Stimulated activated CD4-positive, alpha-beta T cell treated with anti-CD3 and anti-CD28 coated beads, Interleukin-1b, Interleukin-23, amount 100 ng/mL, for 48 hours (primary cell): ENCODE measurements at regions not wholly inside any gene's neighbourhood (a gene's known extent, or its start where the extent isn't known, plus 50 kb on each side); places are given as distances from the start of the nearest gene placed in this dataset.

ENCODE experiments used
- DNase-seq: peaks from one replicate; pipeline ENCODE4 v3.0.0-alpha.2; 2020

DNA sequence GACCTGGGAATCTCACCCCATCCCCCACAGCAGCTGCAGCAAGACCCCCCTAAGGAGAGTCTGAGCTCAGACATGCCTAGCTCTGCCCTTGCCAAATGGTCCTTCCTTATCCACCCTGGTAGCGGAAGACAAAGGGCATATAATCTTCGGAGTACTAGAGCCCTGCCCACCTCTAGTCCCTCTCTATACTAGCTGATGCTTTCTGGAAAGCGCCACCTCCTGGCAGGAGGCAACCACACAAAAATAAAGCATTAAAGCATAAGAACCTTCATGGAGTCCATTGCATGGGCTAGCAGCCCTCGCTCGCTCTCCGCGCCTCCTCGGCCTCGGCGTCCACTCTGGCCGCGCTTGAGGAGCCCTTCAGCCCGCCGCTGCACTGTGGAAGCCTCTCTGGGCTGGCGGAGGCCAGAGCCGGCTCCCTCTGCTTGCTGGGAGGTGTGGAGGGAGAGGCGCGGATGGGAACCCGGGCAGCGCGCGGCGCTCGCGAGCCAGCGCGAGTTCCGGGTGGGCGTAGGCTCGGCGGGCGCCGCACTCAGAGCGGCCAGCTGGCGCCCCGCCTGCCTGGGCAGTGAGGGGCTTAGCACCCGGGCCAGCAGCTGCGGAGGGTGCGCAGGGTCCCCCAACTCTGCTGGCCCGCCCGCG, 941.2 kb downstream of the SUCLG1 start:
- DNase-seq, result no peak

DNA sequence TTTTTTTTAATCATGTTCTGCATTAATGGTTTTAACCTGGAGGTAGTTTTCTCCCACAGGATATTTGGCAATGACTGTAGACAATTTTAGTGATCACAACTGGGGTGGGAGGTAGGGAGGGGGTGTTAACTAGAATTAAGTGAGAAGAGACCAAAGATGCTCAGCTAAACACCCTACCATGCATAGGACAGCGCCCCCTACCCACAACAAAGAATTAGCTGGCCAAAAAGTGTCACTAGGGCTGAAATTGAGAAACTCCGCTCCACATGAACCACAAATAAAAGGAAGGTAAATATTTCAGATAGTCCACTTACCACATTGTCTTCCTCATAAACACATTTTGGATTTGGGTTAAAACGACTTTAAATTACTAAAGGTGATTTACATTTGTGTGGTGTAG, 942.6 kb downstream of the SUCLG1 start:
- no peak for DNase-seq

GRCh38 chr2:83487451-83487850, 971.6 kb downstream of the SUCLG1 start:
- no peak for DNase-seq

DNA sequence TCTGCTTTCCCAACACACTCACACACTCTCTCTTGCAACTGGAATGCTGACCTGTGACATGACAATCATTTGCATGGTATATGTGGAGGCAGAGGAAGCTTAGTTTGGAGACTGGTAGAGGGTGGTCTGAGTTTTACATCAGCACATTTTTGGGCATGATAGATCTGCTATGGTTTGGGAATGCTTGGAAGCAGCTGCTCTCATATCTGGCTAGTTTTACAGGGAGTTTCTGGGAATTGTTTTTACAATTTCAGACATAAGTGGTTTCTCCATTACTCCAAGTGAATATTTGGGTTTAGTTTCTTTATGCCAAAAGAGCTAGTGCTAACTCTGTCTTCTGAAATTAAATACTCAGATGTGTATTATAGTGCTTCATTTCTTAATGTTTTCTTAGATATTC, 977.6 kb downstream of the SUCLG1 start:
- DNase-seq, result no peak

- DNase-seq, result no peak
Observed at GRCh38 chr2:83478037-83478436, 981.0 kb downstream of the SUCLG1 start.

- DNase-seq, result no peak
Observed at GRCh38 chr2:83475371-83475770, 983.7 kb downstream of the SUCLG1 start.

DNA sequence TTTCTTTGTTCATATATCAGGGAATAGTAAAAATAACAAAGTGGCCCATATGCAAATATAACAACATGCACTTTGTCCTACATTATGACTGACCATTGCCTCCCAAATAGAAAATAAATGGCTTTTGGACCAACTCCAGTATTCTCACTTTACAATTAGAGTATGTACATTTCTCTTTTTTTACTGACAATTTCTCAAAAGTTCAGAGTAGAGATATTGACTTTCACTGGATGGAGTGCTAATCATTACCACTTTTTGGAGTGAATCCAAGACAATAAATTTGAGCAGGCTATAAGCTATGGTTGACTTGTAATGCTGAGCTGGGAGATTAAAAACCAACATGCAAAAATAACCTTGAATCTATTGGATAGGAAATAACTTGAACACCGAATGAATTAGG, 987.4 kb downstream of the SUCLG1 start:
- DNase-seq, result no peak

GRCh38 chr2:83470928-83471327, 988.2 kb downstream of the SUCLG1 start:
- DNase-seq, result no peak

DNA sequence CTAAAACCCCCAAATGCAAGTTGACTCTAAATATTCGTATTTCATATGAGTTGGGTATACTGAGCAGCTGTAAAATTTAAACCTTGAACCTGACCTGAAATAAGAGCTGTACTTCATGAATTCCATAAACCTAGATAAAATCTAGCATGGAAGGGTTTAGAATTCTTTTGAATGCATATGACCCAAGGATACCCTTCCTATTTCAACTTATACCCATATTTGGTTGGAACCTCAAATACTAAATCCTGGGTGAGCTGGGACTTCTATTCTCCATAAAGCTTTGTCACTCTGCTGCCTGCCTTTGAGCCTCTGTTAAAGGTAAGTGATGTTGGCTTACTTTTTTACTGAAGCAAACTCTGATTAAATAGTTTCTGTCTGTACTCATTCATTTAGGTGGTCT, 994.6 kb downstream of the SUCLG1 start:
- DNase-seq, result no peak

DNA sequence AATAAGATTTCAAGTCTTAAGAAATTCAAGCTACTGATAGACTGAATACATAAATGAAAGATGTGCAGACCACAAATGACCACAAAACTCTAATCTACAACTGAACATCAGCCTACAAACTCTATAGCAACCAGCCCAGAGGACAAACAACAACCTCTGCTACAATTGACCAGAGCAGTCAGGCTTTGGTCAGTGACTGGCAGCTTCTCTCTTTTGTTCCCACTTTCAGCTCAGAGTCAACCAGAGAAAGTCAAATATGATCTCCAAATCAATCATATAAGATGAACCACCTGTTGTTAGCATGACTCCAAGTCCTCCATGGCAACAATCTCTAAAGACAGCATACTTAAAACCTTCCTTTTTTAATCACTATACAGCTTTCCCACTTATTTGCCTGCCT, 996.2 kb downstream of the SUCLG1 start:
- no peak for DNase-seq

- no peak for DNase-seq
Observed at GRCh38 chr2:83461135-83461534, 997.9 kb downstream of the SUCLG1 start.

DNA sequence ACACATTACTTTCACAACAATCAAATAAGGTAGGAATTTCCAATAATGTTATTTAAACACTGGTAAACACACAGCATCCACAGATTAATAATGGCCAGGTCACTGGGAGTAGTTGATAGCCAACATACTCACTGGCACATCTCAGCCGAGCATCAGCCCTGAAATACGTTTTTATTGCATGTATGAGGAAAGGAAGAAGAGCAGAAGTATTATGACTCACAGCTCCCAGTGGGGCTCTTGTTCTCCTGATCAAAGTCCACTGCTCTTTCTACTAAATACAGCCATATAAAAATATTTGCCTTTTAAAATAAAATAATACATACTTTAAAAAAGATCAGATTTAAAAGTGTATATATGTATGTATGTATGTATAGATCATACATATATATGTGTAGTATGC, 999.6 kb downstream of the SUCLG1 start:
- DNase-seq, result no peak

- DNase-seq, result no peak
Observed at GRCh38 chr2:83435989-83436388, 1023.1 kb downstream of the SUCLG1 start.

DNA sequence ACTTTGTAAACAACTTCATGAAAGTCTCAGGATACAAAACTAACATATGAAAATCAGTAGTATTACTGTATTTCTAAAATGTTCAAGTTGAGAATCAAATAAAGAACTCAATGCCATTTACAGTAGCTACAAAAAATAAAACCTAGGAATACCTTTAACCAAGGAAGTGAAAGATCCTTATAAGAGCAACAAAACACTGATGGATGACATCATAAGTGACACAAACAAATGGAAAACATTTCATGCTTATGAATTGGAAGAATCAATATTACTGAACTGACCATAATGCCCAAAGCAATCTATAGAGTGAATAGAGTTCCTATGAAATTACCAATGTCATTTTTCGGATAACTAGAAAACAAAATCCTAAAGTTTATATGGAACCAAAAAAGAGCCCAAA, 1038.1 kb downstream of the SUCLG1 start:
- no peak for DNase-seq

DNA sequence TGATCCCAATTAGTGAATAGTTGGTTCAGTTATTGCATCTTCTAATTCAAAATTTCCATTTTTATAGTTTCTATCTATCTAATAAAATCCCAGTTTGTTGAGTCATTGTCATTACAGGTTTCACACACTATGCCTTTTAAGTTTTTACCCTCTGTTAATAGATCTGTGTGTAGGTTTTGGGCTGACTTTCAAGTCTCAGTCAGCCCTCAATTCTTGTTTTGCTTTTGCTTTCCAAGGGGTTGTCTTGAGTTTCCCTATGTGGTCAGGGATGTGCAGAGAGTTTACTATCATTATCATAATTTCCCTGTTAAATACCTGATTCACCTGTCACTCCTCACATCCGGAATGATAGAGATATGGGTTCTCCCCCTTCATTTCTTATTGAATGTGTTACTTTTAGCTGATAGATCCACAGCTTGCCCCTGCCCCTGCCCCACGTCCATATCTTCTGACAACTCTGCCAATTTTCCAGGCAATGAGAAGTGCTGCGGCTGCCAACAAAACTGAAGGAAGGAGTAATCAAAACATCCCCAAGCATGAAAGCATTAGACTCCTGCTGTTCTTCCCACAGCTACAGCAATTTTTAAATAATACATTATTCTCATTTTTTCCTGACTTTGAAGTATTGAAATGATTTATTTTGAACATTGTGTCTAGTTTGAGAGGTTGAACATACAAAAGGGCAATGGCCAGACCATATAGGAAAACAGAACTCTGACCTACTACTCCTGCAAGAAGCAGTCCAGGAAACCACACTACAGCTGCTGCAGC, 1064.8 kb downstream of the SUCLG1 start:
- no peak for DNase-seq

- DNase-seq, result no peak
Observed at GRCh38 chr2:83388804-83389203, 1070.3 kb downstream of the SUCLG1 start.

GRCh38 chr2:83386549-83386948, 1072.5 kb downstream of the SUCLG1 start:
- DNase-seq, result no peak

GRCh38 chr2:83378921-83379320, 1080.2 kb downstream of the SUCLG1 start:
- no peak for DNase-seq

DNA sequence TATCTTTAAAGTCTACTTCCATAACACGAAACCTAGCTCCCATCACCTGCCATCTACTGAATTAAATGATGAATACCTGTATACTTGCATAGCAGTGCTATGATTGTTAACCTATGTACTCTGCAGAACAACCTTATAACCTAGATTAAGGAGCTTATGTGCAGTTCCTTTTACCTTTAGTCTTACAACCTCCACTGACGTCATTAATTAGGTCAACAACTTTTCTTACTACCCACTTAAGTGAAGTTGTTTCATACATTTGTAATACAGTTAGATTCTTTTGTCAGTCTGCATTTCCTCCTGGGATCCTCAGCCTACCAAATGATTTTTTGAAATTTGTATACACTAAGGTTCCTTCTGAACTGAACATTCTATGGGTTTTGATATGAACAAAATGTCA, 1082.3 kb downstream of the SUCLG1 start:
- DNase-seq, result no peak

DNA sequence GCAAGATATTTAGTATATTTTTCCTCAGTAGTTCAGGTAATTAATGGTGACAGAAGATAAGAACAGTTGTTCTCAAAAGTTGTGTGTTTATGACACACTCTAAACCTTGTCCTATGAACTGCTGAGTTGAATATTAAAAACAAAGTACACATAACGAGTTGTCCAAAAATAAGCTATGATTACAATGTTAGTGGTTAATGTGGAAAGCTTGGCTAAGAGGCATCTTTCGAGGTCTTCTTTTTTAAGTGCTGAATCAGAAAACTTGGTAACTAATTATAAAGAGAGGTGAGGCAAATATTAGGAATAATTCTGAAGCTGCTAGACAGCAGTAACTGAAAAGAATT, 1088.7 kb downstream of the SUCLG1 start:
- DNase-seq, result no peak

DNA sequence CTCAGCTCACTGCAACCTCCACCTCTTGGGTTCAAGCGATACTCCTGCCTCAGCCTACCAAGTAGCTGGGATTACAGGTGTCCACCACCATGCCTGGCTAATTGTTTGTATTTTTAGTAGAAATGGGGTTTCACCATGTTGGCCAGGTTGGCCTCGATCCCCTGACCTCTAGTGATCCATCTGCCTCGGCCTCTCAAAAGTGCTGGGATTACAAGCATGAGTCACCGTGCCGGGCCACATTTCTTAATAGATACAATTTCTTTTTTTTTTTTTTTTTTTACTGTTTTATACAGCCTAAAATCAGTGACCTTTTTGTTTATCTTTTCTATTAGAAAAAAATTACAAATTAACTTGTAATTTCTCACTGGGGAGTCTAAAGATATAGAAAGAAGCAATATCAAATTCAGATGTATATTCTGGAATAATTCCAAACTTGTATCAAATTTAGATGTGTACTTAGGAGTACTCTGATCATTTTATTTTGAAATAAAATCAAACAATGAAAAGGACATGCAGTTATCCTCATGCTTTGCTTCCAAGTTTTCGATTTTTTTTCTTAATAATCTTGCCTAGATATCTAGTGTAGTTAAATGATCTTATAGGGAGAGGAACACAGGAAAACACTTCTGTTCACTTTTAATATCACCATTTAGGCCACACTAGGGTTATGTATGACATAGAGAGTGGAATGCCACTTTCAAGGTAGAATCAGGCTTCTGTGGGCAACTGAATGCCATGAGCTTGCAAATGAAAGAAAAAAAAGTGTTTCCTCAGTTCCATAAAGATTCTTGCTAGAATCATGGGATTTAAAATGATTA, 1089.3 kb downstream of the SUCLG1 start:
- DNase-seq, result no peak

GRCh38 chr2:83368916-83369315, 1090.2 kb downstream of the SUCLG1 start:
- no peak for DNase-seq

- no peak for DNase-seq
Observed at GRCh38 chr2:83368461-83368860, 1090.6 kb downstream of the SUCLG1 start.

DNA sequence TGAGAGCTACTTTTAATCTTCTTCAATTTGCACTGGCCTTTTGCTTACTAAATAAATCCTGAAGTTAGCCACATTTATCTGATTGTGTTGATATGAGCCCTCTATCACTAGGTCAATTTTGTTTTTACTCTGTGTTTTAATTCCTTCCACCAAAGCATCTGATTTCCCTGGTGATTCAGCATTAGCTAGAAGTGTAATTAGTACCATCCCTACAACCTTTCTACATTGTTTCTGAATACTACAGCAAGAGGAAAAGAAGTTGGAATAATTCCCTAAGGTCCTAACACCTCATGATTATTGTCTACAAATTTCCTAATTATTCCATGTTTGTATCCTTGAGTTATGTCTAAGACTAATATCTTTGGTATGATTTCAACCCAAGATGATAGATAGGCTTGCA, 1093.6 kb downstream of the SUCLG1 start:
- DNase-seq, result no peak
